OCI-LY1 (cell line): ENCODE measurements at regions not wholly inside any gene's neighbourhood (a gene's known extent, or its start where the extent isn't known, plus 50 kb on each side); places are given as distances from the start of the nearest gene placed in this dataset.

Experiments used
- H2AFZ ChIP-seq: fragments of 200-600 bp; sonication (generic), shearing (Covaris generic); 2 replicates; pipeline ENCODE4 v1.6.0; 2014; ENCODE audit warnings: antibody characterized with exemption, mild to moderate bottlenecking, low read length
- H3F3A ChIP-seq: fragments of 200-600 bp; sonication (generic), shearing (Covaris generic); 2 replicates; pipeline ENCODE4 v1.6.0; 2014; ENCODE audit warnings: mild to moderate bottlenecking, antibody characterized with exemption, low read length, moderate library complexity; ENCODE audit not compliant: insufficient read depth
- H3K27ac ChIP-seq: fragments of 200-600 bp; sonication (generic); 2 replicates; pipeline ENCODE4 v1.5.1; 2014; ENCODE audit warnings: low read length, mixed run types, mild to moderate bottlenecking, low read depth; ENCODE audit not compliant: poor library complexity, severe bottlenecking
- H3K27me3 ChIP-seq: fragments of 200-600 bp; sonication (generic); 2 replicates; pipeline ENCODE4 v1.6.0; 2014; ENCODE audit warnings: antibody characterized with exemption, mild to moderate bottlenecking, low read length, moderate library complexity; ENCODE audit not compliant: insufficient read depth
- H3K36me3 ChIP-seq: fragments of 200-600 bp; sonication (generic); 2 replicates; pipeline ENCODE4 v1.6.1; 2014; ENCODE audit warnings: mild to moderate bottlenecking, antibody characterized with exemption, low read length, moderate library complexity, mixed read lengths; ENCODE audit not compliant: insufficient read depth
- H3K4me1 ChIP-seq: fragments of 200-600 bp; sonication (generic); 2 replicates; pipeline ENCODE4 v1.5.1; 2014; ENCODE audit warnings: mild to moderate bottlenecking, low read length, moderate library complexity; ENCODE audit not compliant: insufficient read depth, severe bottlenecking
- H3K4me2 ChIP-seq: fragments of 200-600 bp; sonication (generic), shearing (Covaris generic); 2 replicates; pipeline ENCODE4 v1.6.1; 2014; ENCODE audit warnings: low read length
- H3K4me3 ChIP-seq: fragments of 200-600 bp; sonication (generic); 2 replicates; pipeline ENCODE4 v1.5.1; 2014; ENCODE audit warnings: low read length, low read depth, mild to moderate bottlenecking, mixed read lengths; ENCODE audit not compliant: poor library complexity, severe bottlenecking
- H3K79me2 ChIP-seq: fragments of 200-600 bp; shearing (Covaris generic); 2 replicates; pipeline ENCODE4 v1.6.1; 2016; ENCODE audit warnings: mixed run types, low read length, mixed read lengths; ENCODE audit not compliant: insufficient read depth
- H3K9ac ChIP-seq: fragments of 200-600 bp; sonication (generic), shearing (Covaris generic); 2 replicates; pipeline ENCODE4 v1.6.1; 2014; ENCODE audit warnings: mild to moderate bottlenecking, low read length, mixed read lengths
- H3K9me2 ChIP-seq: fragments of 200-600 bp; sonication (generic), shearing (Covaris generic); 2 replicates; pipeline ENCODE4 v1.6.1; 2014; ENCODE audit warnings: low read depth, mild to moderate bottlenecking, low read length, mixed read lengths
- H3K9me3 ChIP-seq: fragments of 200-600 bp; shearing (Covaris generic); 2 replicates; pipeline ENCODE4 v1.6.1; 2014; ENCODE audit warnings: low read length, mixed read lengths
- H4K20me1 ChIP-seq: fragments of 200-600 bp; sonication (generic), shearing (Covaris generic); 2 replicates; pipeline ENCODE4 v1.6.0; 2016; ENCODE audit warnings: mild to moderate bottlenecking, low read length; ENCODE audit not compliant: insufficient read depth
- CTCF ChIP-seq: fragments of 200-600 bp; sonication (generic), shearing (Covaris generic); IDR thresholded peaks from 2 replicates; pipeline ENCODE4 v1.5.1; 2017; ENCODE audit warnings: mild to moderate bottlenecking, antibody characterized with exemption, low read length, moderate library complexity, mixed read lengths
- EZH2 ChIP-seq: fragments of 200-600 bp; sonication (generic), shearing (Covaris generic); IDR thresholded peaks from 2 replicates; pipeline ENCODE4 v1.8.0; 2017; ENCODE audit warnings: borderline replicate concordance, mixed run types, mild to moderate bottlenecking, antibody characterized with exemption, low read length, moderate library complexity, mixed read lengths

- H3K4me1 ChIP-seq, result no peaks in the 10 kb centered on the region
- H3K4me2 ChIP-seq, result no peak overlapping the region
- no peaks in the 10 kb centered on the region for H3K79me2 ChIP-seq
- no peaks in the 10 kb centered on the region for H3K9me3 ChIP-seq
- no peaks in the 10 kb centered on the region for H3K36me3 ChIP-seq
- H2AFZ ChIP-seq, result no peak overlapping the region
- TF ChIP-seq EZH2 (no peak), CTCF (no peak)
- no peaks in the 10 kb centered on the region for H4K20me1 ChIP-seq
- no peak overlapping the region for H3K4me3 ChIP-seq
- no peak overlapping the region for H3K27ac ChIP-seq
- no peaks in the 10 kb centered on the region for H3K9me2 ChIP-seq
- no peaks in the 10 kb centered on the region for H3F3A ChIP-seq
- H3K27me3 ChIP-seq, result no peaks in the 10 kb centered on the region
- H3K9ac ChIP-seq, result no peak overlapping the region
Observed at GRCh38 chr2:217023611-217024010, 163.7 kb upstream of the TNP1 start.

GRCh38 chr2:217017456-217018252 lies 157.8 kb upstream of the TNP1 start:
- Histone ChIP-seq H3K27ac (no peak overlapping the region), H3K4me2 (no peak overlapping the region), H3K79me2 (no peaks in the 10 kb centered on the region), H2AFZ (no peak overlapping the region), H3F3A (no peaks in the 10 kb centered on the region), H3K9ac (no peak overlapping the region), H3K27me3 (no peaks in the 10 kb centered on the region), H3K4me1 (no peaks in the 10 kb centered on the region), H3K9me2 (no peaks in the 10 kb centered on the region), H3K4me3 (no peak overlapping the region), H3K36me3 (no peaks in the 10 kb centered on the region), H3K9me3 (no peaks in the 10 kb centered on the region), H4K20me1 (no peaks in the 10 kb centered on the region)
- TF ChIP-seq CTCF (no peak), EZH2 (no peak)

- Histone ChIP-seq H3K27ac (no peak overlapping the region), H3K4me3 (no peak overlapping the region), H3K79me2 (no peaks in the 10 kb centered on the region), H3F3A (no peaks in the 10 kb centered on the region), H4K20me1 (no peaks in the 10 kb centered on the region), H2AFZ (no peak overlapping the region), H3K36me3 (no peaks in the 10 kb centered on the region), H3K27me3 (no peaks in the 10 kb centered on the region), H3K9ac (no peak overlapping the region), H3K9me3 (no peaks in the 10 kb centered on the region), H3K9me2 (no peaks in the 10 kb centered on the region), H3K4me1 (no peaks in the 10 kb centered on the region), H3K4me2 (no peak overlapping the region)
- TF ChIP-seq EZH2, result no peak
- TF ChIP-seq CTCF, result no peak
Observed at GRCh38 chr2:217016796-217017419, 157.0 kb upstream of the TNP1 start.
